GM23248 (cell line): ENCODE measurements at regions not wholly inside any gene's neighbourhood (a gene's known extent, or its start where the extent isn't known, plus 50 kb on each side); places are given as distances from the start of the nearest gene placed in this dataset.

Source experiments
- EZH2 ChIP-seq: fragments of 200-600 bp; sonication (generic); IDR thresholded peaks from 2 replicates; pipeline ENCODE4 v1.6.1; 2018; ENCODE audit warnings: antibody characterized with exemption, mild to moderate bottlenecking; ENCODE audit not compliant: insufficient read depth, poor library complexity, severe bottlenecking
- EZH2phosphoT487 ChIP-seq: fragments of 200-600 bp; sonication (generic); IDR thresholded peaks from 2 replicates; pipeline ENCODE4 v1.6.1; 2018; ENCODE audit warnings: antibody characterized with exemption, moderate library complexity, mild to moderate bottlenecking, low read depth; ENCODE audit not compliant: insufficient read depth

GRCh38 chr1:193448682-193449461 lies 262.5 kb upstream of the B3GALT2 start:
- TF ChIP-seq EZH2 (no peak), EZH2phosphoT487 (no peak)
